Gastrocnemius medialis (tissue), 4 donors: ENCODE measurements at regions not wholly inside any gene's neighbourhood (a gene's known extent, or its start where the extent isn't known, plus 50 kb on each side); places are given as distances from the start of the nearest gene placed in this dataset.

Experiments
- POLR2A ChIP-seq, 2 donors: fragments of 450-650 bp; IDR thresholded peaks; one replicate each; pipeline ENCODE4 v1.6.1; 2017; ENCODE audit warnings: antibody characterized with exemption in 2 of 2, mild to moderate bottlenecking in 2 of 2, moderate library complexity in 2 of 2
- TF ChIP-seq, protein P1 (sequence below), 5 experiments: fragments of 450-650 bp in 3 of 5; fragments of 200-600 bp in 2 of 5; sonication (generic) in 2 of 5; IDR thresholded peaks in 4 of 5; conservative IDR thresholded peaks in 1 of 5; 1 replicate in 4 of 5; 2 replicates in 1 of 5; pipeline ENCODE4 v1.5.1; 2016 to 2019; ENCODE audit warnings: antibody characterized with exemption in 5 of 5, mild to moderate bottlenecking in 3 of 5, moderate library complexity in 3 of 5

GRCh38 chr17:79252886-79253285 lies 178.3 kb downstream of the ENGASE start:
- TF ChIP-seq, protein P1, sequence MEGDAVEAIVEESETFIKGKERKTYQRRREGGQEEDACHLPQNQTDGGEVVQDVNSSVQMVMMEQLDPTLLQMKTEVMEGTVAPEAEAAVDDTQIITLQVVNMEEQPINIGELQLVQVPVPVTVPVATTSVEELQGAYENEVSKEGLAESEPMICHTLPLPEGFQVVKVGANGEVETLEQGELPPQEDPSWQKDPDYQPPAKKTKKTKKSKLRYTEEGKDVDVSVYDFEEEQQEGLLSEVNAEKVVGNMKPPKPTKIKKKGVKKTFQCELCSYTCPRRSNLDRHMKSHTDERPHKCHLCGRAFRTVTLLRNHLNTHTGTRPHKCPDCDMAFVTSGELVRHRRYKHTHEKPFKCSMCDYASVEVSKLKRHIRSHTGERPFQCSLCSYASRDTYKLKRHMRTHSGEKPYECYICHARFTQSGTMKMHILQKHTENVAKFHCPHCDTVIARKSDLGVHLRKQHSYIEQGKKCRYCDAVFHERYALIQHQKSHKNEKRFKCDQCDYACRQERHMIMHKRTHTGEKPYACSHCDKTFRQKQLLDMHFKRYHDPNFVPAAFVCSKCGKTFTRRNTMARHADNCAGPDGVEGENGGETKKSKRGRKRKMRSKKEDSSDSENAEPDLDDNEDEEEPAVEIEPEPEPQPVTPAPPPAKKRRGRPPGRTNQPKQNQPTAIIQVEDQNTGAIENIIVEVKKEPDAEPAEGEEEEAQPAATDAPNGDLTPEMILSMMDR (IDR thresholded peaks at IDR 0.05 in 4 of 5, conservative IDR thresholded peaks at IDR 0.05 in 1 of 5) = no peak
- no peak for TF ChIP-seq POLR2A (IDR thresholded peaks at IDR 0.05)
